H9 (cell line): ENCODE measurements at regions not wholly inside any gene's neighbourhood (a gene's known extent, or its start where the extent isn't known, plus 50 kb on each side); places are given as distances from the start of the nearest gene placed in this dataset.

Experiments used
- DNase-seq: peaks from one replicate; pipeline ENCODE4 v3.0.0-alpha.2; 2017
- H2AFZ ChIP-seq: one replicate; pipeline ENCODE4 v1.6.1; 2013; ENCODE audit warnings: mild to moderate bottlenecking, low read length, control low read depth, moderate library complexity
- H2AK5ac ChIP-seq: 2 replicates; pipeline ENCODE4 v1.6.1; 2013; ENCODE audit warnings: low read length, control low read depth, mixed read lengths; ENCODE audit not compliant: insufficient read length
- H2BK120ac ChIP-seq: one replicate; pipeline ENCODE4 v1.6.1; 2013; ENCODE audit warnings: low read depth, mild to moderate bottlenecking, low read length, control low read depth, inconsistent platforms; ENCODE audit not compliant: poor library complexity, severe bottlenecking
- H2BK12ac ChIP-seq: 2 replicates; pipeline ENCODE4 v1.6.1; 2013; ENCODE audit warnings: low read length, control low read depth, mixed read lengths, low read depth; ENCODE audit not compliant: insufficient read length
- H2BK15ac ChIP-seq: 2 replicates; pipeline ENCODE4 v1.6.1; 2013; ENCODE audit warnings: low read depth, low read length, control low read depth
- H2BK20ac ChIP-seq: one replicate; pipeline ENCODE4 v1.6.1; 2013; ENCODE audit warnings: low read depth, mild to moderate bottlenecking, low read length, control low read depth, inconsistent platforms; ENCODE audit not compliant: poor library complexity, severe bottlenecking
- H2BK5ac ChIP-seq: 2 replicates; pipeline ENCODE4 v1.6.1; 2013; ENCODE audit warnings: low read length, control low read depth, mixed read lengths; ENCODE audit not compliant: insufficient read length
- H3K14ac ChIP-seq: 2 replicates; pipeline ENCODE4 v1.6.1; 2013; ENCODE audit warnings: low read length, control low read depth; ENCODE audit not compliant: insufficient read depth
- H3K18ac ChIP-seq: 2 replicates; pipeline ENCODE4 v1.6.1; 2013; ENCODE audit warnings: low read depth, mild to moderate bottlenecking, mixed read lengths, low read length, control low read depth; ENCODE audit not compliant: insufficient read length
- H3K23ac ChIP-seq: 2 replicates; pipeline ENCODE4 v1.6.1; 2013; ENCODE audit warnings: low read length, control low read depth, mixed read lengths, low read depth; ENCODE audit not compliant: insufficient read length
- H3K23me2 ChIP-seq: 2 replicates; pipeline ENCODE4 v1.6.1; 2013; ENCODE audit warnings: low read depth, mild to moderate bottlenecking, mixed read lengths, low read length, control low read depth; ENCODE audit not compliant: insufficient read length, poor library complexity, severe bottlenecking
- H3K27ac ChIP-seq: 2 replicates; pipeline ENCODE4 v1.5.1; 2013; ENCODE audit warnings: low read length, control low read depth, mixed read lengths, low read depth; ENCODE audit not compliant: insufficient read length
- H3K27me3 ChIP-seq: 2 replicates; pipeline ENCODE4 v1.6.1; 2013; ENCODE audit warnings: low read length, control low read depth, inconsistent platforms; ENCODE audit not compliant: insufficient read depth
- H3K4ac ChIP-seq: 2 replicates; pipeline ENCODE4 v1.6.1; 2013; ENCODE audit warnings: low read depth, mild to moderate bottlenecking, control low read depth, inconsistent platforms, low read length, moderate library complexity
- H3K4me1 ChIP-seq: 2 replicates; pipeline ENCODE4 v1.6.1; 2013; ENCODE audit warnings: low read length, control low read depth, inconsistent platforms; ENCODE audit not compliant: insufficient read depth
- H3K4me2 ChIP-seq: 2 replicates; pipeline ENCODE4 v1.6.1; 2013; ENCODE audit warnings: low read length, control low read depth, mixed read lengths; ENCODE audit not compliant: insufficient read length, insufficient read depth
- H3K56ac ChIP-seq: 2 replicates; pipeline ENCODE4 v1.6.1; 2013; ENCODE audit warnings: low read depth, mild to moderate bottlenecking, mixed read lengths, low read length, control low read depth; ENCODE audit not compliant: insufficient read length
- H3K79me1 ChIP-seq: 2 replicates; pipeline ENCODE4 v1.6.1; 2013; ENCODE audit warnings: low read depth, mild to moderate bottlenecking, moderate library complexity, low read length, control low read depth, inconsistent platforms; ENCODE audit not compliant: insufficient read depth, poor library complexity, severe bottlenecking
- H3K79me2 ChIP-seq: 2 replicates; pipeline ENCODE4 v1.6.1; 2013; ENCODE audit warnings: low read length, control low read depth, inconsistent platforms; ENCODE audit not compliant: insufficient read depth
- H3K9ac ChIP-seq: 2 replicates; pipeline ENCODE4 v1.6.1; 2013; ENCODE audit warnings: low read length, control low read depth, mixed read lengths; ENCODE audit not compliant: insufficient read length; ENCODE audit errors: extremely low read depth
- H3K9me3 ChIP-seq: one replicate; pipeline ENCODE4 v1.6.1; 2013; ENCODE audit warnings: low read depth, low read length, inconsistent platforms; ENCODE audit not compliant: control insufficient read depth
- H3T11ph ChIP-seq: one replicate; pipeline ENCODE4 v1.6.1; 2013; ENCODE audit warnings: mild to moderate bottlenecking, low read length, control low read depth, inconsistent platforms
- H4K20me1 ChIP-seq: one replicate; pipeline ENCODE4 v1.6.1; 2013; ENCODE audit not compliant: control insufficient read depth, insufficient read length, insufficient read depth
- H4K5ac ChIP-seq: 2 replicates; pipeline ENCODE4 v1.6.1; 2013; ENCODE audit warnings: low read depth, mild to moderate bottlenecking, mixed read lengths, low read length, control low read depth; ENCODE audit not compliant: insufficient read length
- H4K8ac ChIP-seq: replicated peaks from 2 replicates; pipeline ENCODE4 v1.6.1; 2013; ENCODE audit warnings: low read length, control low read depth, mixed read lengths, low read depth; ENCODE audit not compliant: insufficient read length
- H4K91ac ChIP-seq: 2 replicates; pipeline ENCODE4 v1.6.1; 2013; ENCODE audit warnings: low read depth, mild to moderate bottlenecking, moderate library complexity, mixed read lengths, low read length, control low read depth; ENCODE audit not compliant: insufficient read length
- H3K27ac Mint-ChIP-seq, 3 experiments: 2 replicates in 2 of 3; 3 replicates in 1 of 3; pipeline ENCODE4 v1.8.0; 2020 to 2021; ENCODE audit warnings: mixed read lengths in 3 of 3, mild to moderate bottlenecking in 1 of 3, moderate library complexity in 1 of 3
- H3K27me3 Mint-ChIP-seq: 2 replicates; pipeline ENCODE4 v1.8.0; 2021; ENCODE audit warnings: low read depth, mild to moderate bottlenecking, moderate library complexity, mixed read lengths
- H3K36me3 Mint-ChIP-seq, 3 experiments: 2 replicates in 2 of 3; 3 replicates in 1 of 3; pipeline ENCODE4 v1.8.0; 2020 to 2021; ENCODE audit warnings: low read depth in 3 of 3, mixed read lengths in 3 of 3; ENCODE audit not compliant: insufficient read depth in 1 of 3
- H3K4me1 Mint-ChIP-seq, 2 experiments: 2 replicates each; pipeline ENCODE4 v1.8.0; 2020; ENCODE audit warnings: mixed read lengths in 2 of 2
- H3K4me3 Mint-ChIP-seq, 2 experiments: 2 replicates in 1 of 2; 3 replicates in 1 of 2; pipeline ENCODE4 v1.8.0; 2020 to 2021; ENCODE audit warnings: mild to moderate bottlenecking in 2 of 2, mixed read lengths in 2 of 2, moderate library complexity in 1 of 2
- H3K9me3 Mint-ChIP-seq, 2 experiments: 2 replicates in 1 of 2; 3 replicates in 1 of 2; pipeline ENCODE4 v1.8.0; 2020; ENCODE audit warnings: mild to moderate bottlenecking in 2 of 2, mixed read lengths in 2 of 2, moderate library complexity in 1 of 2
- CTCF ChIP-seq: fragments of 200-600 bp; sonication (generic); conservative IDR thresholded peaks from 3 replicates; pipeline ENCODE4 v1.8.0; 2021; ENCODE audit warnings: antibody characterized with exemption, mild to moderate bottlenecking
- WGBS: extraction: QIAGEN DNeasy Blood & Tissue Kit; methylation state at CpG from one replicate; pipeline ENCODE4 v1.1.7; 2013; ENCODE audit warnings: missing lambda C conversion rate, low lambda C conversion rate, mixed read lengths; ENCODE audit not compliant: insufficient read length; ENCODE audit errors: extremely low coverage; 5-methylcytosine and 5-hydroxymethylcytosine counted together

DNA sequence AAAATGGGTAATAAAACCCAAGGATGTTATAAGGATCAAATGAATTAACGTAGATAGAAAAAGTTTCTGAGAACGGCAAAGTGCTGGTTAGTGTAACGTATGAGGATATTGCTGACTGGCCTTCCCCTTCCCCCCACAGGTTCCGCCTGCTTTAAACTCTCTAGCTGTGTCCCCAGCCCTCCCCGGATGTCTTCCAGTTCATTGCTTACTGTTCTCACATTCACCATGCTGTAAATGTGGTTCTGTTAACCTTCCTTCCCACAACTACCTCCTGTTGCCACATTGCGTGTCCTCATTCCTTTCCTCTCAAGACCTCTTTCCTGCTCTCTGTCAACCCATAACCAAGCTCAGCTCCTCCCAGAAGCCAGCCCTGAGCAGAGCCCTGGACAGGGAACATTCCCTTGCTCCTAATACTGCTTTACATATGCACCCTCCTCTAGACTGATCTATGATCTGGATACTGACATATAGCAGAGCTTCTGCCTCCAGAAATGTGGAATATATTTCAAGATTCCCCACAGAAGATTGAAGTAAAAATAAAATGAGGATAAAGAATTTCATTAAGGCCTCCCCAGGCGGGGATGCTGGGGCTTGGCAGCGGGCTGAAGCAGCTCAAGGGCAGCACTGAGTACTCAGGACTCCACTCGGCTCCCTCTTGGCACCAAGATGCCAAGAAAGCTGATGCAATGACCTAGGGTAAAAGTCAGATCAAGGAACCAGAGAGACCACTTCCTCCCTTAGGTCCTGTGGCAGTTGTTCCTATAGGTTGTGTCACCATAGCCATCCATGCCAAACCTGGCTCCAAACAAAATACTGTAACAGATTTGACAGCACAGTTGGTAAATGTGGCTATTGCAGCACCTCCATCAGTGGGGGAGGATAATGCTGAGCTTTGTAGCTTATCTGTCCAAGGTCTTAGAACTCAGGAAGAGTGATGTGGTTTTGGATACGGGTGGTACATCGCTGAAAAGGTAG, 136.4 kb upstream of the PIK3C3 start:
- Histone ChIP-seq H3K27ac (no peak overlapping the region), H2BK120ac (no peak overlapping the region), H4K5ac (no peak overlapping the region), H3K4ac (no peak overlapping the region), H3K56ac (no peak overlapping the region), H2BK12ac (no peak overlapping the region), H3K9me3 (no peaks in the 10 kb centered on the region), H4K8ac (no peak overlapping the region), H3T11ph (no peak overlapping the region), H3K4me1 (no peaks in the 10 kb centered on the region; the same call in 1 of the 2 replicates), H3K23me2 (no peaks in the 10 kb centered on the region), H4K20me1 (no peaks in the 10 kb centered on the region), H2AK5ac (no peak overlapping the region), H4K91ac (no peak overlapping the region), H2BK5ac (no peak overlapping the region), H3K4me2 (no peak overlapping the region), H3K79me2 (no peaks in the 10 kb centered on the region), H2AFZ (no peak overlapping the region), H2BK20ac (no peak overlapping the region), H3K79me1 (no peaks in the 10 kb centered on the region), H3K27me3 (no peaks in the 10 kb centered on the region), H3K23ac (no peak overlapping the region), H3K9ac (no peak overlapping the region), H2BK15ac (no peak overlapping the region), H3K14ac (no peak overlapping the region), H3K18ac (no peak overlapping the region)
- H3K9me3 Mint-ChIP-seq, result peaks cover 4 to 9% of the 10 kb centered on the region in 2 experiments; a peak in 3 of 5 replicates
- H3K27me3 Mint-ChIP-seq, result no peaks in the 10 kb centered on the region; the same call in none of the 2 replicates
- H3K36me3 Mint-ChIP-seq, result peaks cover 0 to 8% (median 0%) of the 10 kb centered on the region in 3 experiments; a peak in 3 of 7 replicates
- H3K4me1 Mint-ChIP-seq, result peaks cover 18 to 27% of the 10 kb centered on the region in 2 experiments
- WGBS, result no CpG with 5 or more reads among the region's 11 CpGs
- TF ChIP-seq CTCF, result no peak
- no peak for DNase-seq
- no peak overlapping the region; a peak in 1 of 5 replicates for H3K4me3 Mint-ChIP-seq
- peak overlapping the region in 1 of 3 experiments; percentile 18; a peak in 3 of 7 replicates for H3K27ac Mint-ChIP-seq
